Panc1 (cell line): ENCODE measurements at regions not wholly inside any gene's neighbourhood (a gene's known extent, or its start where the extent isn't known, plus 50 kb on each side); places are given as distances from the start of the nearest gene placed in this dataset.

Experiments used
- ATAC-seq: fragments of 200-7000 bp; cut with Tn5 transposase; 2 replicates; pipeline ENCODE4 v1.9.1; 2020; ENCODE audit warnings: mild to moderate bottlenecking, moderate library complexity
- BruUV-seq: library from RNA; stranded (reverse); fragments of 400-500 nt; replicated peaks from 2 replicates; lab custom pipeline; 2021; lab: Mats Ljungman, UMichigan
- CTCF ChIA-PET: fragments of 300-600 bp; sonication (Branson Sonifier 250); formaldehyde crosslinking; loops from one replicate; lab custom pipeline; 2022; ENCODE audit warnings: antibody characterized with exemption; lab: Charles Lee
- POLR2A ChIA-PET: fragments of 300-600 bp; sonication (Branson Sonifier 250); formaldehyde crosslinking; loops from one replicate; lab custom pipeline; 2022; ENCODE audit warnings: antibody characterized with exemption; lab: Charles Lee
- DNase-seq: peaks from one replicate; pipeline ENCODE4 v3.0.0-alpha.2; 2010; ENCODE audit warnings: low read depth, low spot score
- H3K27ac ChIP-seq: 2 replicates; pipeline ENCODE4 v1.5.1; 2011; ENCODE audit warnings: mild to moderate bottlenecking, low read length, inconsistent platforms
- H3K27me3 ChIP-seq: fragments of 200-500 bp; sonication (Bioruptor generic); 2 replicates; pipeline ENCODE4 v1.6.0; 2014; ENCODE audit warnings: low read length, inconsistent platforms; ENCODE audit not compliant: control insufficient read depth, insufficient read depth
- H3K36me3 ChIP-seq: fragments of 200-500 bp; sonication (Bioruptor generic); 2 replicates; pipeline ENCODE4 v1.5.1; 2014; ENCODE audit warnings: inconsistent platforms, mild to moderate bottlenecking, low read length, moderate library complexity; ENCODE audit not compliant: control insufficient read depth, insufficient read depth
- H3K4me1 ChIP-seq: 2 replicates; pipeline ENCODE4 v1.5.1; 2011; ENCODE audit warnings: inconsistent platforms, mild to moderate bottlenecking, low read length, moderate library complexity; ENCODE audit not compliant: control insufficient read depth, insufficient read depth
- H3K4me3 ChIP-seq, 2 experiments: 2 replicates each; pipeline ENCODE4 v1.5.1; 2011 to 2012; ENCODE audit warnings: low read depth in 2 of 2, low read length in 2 of 2, mild to moderate bottlenecking in 2 of 2, inconsistent platforms in 1 of 2, moderate library complexity in 1 of 2
- H3K9me3 ChIP-seq: fragments of 200-500 bp; sonication (Bioruptor generic); 2 replicates; pipeline ENCODE4 v1.5.1; 2014; ENCODE audit warnings: low read depth, mild to moderate bottlenecking, inconsistent platforms, low read length, moderate library complexity; ENCODE audit not compliant: control insufficient read depth, insufficient read depth
- CTCF ChIP-seq: fragments of 450-650 bp; IDR thresholded peaks from 2 replicates; pipeline ENCODE4 v1.5.1; 2017; ENCODE audit warnings: mild to moderate bottlenecking
- POLR2AphosphoS5 ChIP-seq: IDR thresholded peaks from 2 replicates; pipeline ENCODE4 v1.6.1; 2012; ENCODE audit warnings: mild to moderate bottlenecking, low read depth, low read length, moderate library complexity
- SIN3A ChIP-seq: IDR thresholded peaks from 2 replicates; pipeline ENCODE4 v1.6.1; 2012; ENCODE audit warnings: low read depth, mild to moderate bottlenecking, low read length, moderate library complexity, borderline replicate concordance; ENCODE audit not compliant: insufficient read depth
- TCF7L2 ChIP-seq: IDR thresholded peaks from 2 replicates; pipeline ENCODE4 v1.6.1; 2011; ENCODE audit warnings: mild to moderate bottlenecking, low read depth, low read length, inconsistent platforms
- in situ Hi-C: cut with HindIII; loops from 2 replicates; pipeline ENCODE4 v1.10.0; 2016; ENCODE audit warnings: low sequenced_read_pairs, low pct_unique_long_range_greater_than_20kb
- intact Hi-C: fragments of 100-400 bp; cut with micrococcal nuclease; formaldehyde crosslinking; loops from one replicate; pipeline ENCODE4 v1.10.0; 2022; ENCODE audit not compliant: unreplicated experiment
- TF ChIP-seq, protein P1 (sequence below), 2 experiments: IDR thresholded peaks; 2 replicates each; pipeline ENCODE4 v1.6.1; 2011 to 2012; ENCODE audit warnings: low read depth in 2 of 2, control low read depth in 1 of 2, low read length in 1 of 2, mild to moderate bottlenecking in 1 of 2, moderate library complexity in 1 of 2; ENCODE audit not compliant: insufficient read depth in 1 of 2

- no peaks in the 10 kb centered on the region for H3K36me3 ChIP-seq
Observed at GRCh38 chr3:164192974-164193373, 885.3 kb downstream of the SI start.

DNA sequence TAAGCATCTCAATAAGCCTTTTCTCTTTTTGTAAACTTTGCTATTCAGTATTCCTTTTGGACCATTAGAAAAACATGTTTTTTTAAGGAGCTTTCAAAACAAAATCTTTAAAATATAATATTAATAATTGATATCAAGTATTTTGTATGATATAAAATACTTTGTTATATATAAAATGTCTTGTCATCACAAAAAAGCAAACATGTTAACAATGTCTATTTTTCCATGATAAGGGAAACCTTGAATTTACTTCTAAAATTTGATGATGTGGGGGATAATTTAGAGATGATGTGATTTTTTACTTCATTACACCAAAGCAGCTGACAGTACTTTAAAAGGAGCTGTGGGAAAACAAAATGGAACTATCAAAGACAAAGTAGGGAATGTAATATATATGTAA lies 887.7 kb downstream of the SI start:
- BruUV-seq: no TSS peak
- in situ Hi-C loops (no loop called here), intact Hi-C loops (no loop called here)
- Histone ChIP-seq H3K27me3 (no peaks in the 10 kb centered on the region), H3K4me3 (no peak overlapping the region), H3K27ac (no peak overlapping the region), H3K4me1 (no peaks in the 10 kb centered on the region), H3K36me3 (no peaks in the 10 kb centered on the region), H3K9me3 (peaks cover 5% of the 10 kb centered on the region; the same call in 1 of the 2 replicates)
- CTCF ChIA-PET: no interaction called here
- ATAC-seq (no peak), DNase-seq (no peak)
- TF ChIP-seq CTCF (no peak), SIN3A (no peak), POLR2AphosphoS5 (no peak), TCF7L2 (no peak)
- TF ChIP-seq, protein P1, sequence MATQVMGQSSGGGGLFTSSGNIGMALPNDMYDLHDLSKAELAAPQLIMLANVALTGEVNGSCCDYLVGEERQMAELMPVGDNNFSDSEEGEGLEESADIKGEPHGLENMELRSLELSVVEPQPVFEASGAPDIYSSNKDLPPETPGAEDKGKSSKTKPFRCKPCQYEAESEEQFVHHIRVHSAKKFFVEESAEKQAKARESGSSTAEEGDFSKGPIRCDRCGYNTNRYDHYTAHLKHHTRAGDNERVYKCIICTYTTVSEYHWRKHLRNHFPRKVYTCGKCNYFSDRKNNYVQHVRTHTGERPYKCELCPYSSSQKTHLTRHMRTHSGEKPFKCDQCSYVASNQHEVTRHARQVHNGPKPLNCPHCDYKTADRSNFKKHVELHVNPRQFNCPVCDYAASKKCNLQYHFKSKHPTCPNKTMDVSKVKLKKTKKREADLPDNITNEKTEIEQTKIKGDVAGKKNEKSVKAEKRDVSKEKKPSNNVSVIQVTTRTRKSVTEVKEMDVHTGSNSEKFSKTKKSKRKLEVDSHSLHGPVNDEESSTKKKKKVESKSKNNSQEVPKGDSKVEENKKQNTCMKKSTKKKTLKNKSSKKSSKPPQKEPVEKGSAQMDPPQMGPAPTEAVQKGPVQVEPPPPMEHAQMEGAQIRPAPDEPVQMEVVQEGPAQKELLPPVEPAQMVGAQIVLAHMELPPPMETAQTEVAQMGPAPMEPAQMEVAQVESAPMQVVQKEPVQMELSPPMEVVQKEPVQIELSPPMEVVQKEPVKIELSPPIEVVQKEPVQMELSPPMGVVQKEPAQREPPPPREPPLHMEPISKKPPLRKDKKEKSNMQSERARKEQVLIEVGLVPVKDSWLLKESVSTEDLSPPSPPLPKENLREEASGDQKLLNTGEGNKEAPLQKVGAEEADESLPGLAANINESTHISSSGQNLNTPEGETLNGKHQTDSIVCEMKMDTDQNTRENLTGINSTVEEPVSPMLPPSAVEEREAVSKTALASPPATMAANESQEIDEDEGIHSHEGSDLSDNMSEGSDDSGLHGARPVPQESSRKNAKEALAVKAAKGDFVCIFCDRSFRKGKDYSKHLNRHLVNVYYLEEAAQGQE (IDR thresholded peaks at IDR 0.05; ENCODE audit: insufficient read depth in 1 of 2, low read depth in 2 of 2, low read length in 1 of 2): no peak
- POLR2A ChIA-PET: no interaction called here

More at GRCh38 chr3:164192974-164193373, 885.3 kb downstream of the SI start:
- H3K27ac ChIP-seq: no peak overlapping the region
- DNase-seq: no peak
- BruUV-seq: no TSS peak
- intact Hi-C loops: no loop called here
- no peaks in the 10 kb centered on the region for H3K4me1 ChIP-seq
- no peak overlapping the region for H3K4me3 ChIP-seq
- peaks cover 5% of the 10 kb centered on the region; the same call in 1 of the 2 replicates for H3K9me3 ChIP-seq
- CTCF ChIA-PET: no interaction called here
- no peak for TF ChIP-seq TCF7L2
- no peak for TF ChIP-seq CTCF
- TF ChIP-seq, protein P1 (IDR thresholded peaks at IDR 0.05; ENCODE audit: insufficient read depth in 1 of 2, low read depth in 2 of 2, low read length in 1 of 2): no peak
- no peak for TF ChIP-seq POLR2AphosphoS5
- TF ChIP-seq SIN3A: no peak
- POLR2A ChIA-PET: no interaction called here
- H3K27me3 ChIP-seq: no peaks in the 10 kb centered on the region
- in situ Hi-C loops: no loop called here
- no peak for ATAC-seq
